ENCODE measurements at regions not wholly inside any gene's neighbourhood (a gene's known extent, or its start where the extent isn't known, plus 50 kb on each side); places are given as distances from the start of the nearest gene placed in this dataset.

DNA sequence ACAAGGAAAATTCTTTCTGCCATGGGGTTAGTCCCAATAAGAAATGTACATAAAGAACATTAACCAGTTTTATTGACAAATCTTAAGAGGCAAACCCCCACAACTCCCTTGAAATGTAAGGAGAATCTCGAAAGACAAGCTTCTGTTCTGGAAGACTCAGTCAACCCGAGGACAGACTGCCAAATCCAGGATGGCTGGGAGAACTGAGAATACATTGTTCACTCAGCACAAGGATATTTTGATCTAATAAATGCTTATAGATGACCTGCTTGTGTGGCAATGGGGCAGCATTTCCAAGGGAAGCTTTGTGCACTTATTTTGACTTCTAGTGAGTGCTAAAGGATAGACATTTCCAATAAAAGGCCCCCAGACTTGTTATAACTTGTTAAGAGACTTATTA is 280.4 kb downstream of the DHX15 start:
- in situ Hi-C loops (cut with MboI; ENCODE audit: low sequenced_read_pairs) = no loop called here

DNA sequence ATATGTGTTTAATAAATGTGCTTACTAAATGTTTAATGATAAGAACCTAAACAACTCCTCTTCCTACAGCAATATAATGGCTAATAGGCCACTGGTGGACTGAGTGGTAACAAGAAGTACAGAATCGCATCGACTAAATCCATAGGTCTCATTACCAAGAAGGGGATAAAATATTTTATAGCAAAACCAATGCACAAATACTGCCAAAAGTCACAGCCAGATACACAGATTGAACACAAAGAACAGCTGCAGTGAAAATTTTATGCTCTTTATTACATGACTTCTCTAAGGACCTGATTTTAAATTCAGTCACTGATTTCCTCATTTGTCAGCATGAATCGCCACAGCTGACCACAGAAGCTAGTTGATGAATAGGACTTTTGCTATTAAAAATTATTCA is 285.4 kb downstream of the DHX15 start:
- in situ Hi-C loops (cut with MboI; ENCODE audit: low sequenced_read_pairs) = no loop called here

DNA sequence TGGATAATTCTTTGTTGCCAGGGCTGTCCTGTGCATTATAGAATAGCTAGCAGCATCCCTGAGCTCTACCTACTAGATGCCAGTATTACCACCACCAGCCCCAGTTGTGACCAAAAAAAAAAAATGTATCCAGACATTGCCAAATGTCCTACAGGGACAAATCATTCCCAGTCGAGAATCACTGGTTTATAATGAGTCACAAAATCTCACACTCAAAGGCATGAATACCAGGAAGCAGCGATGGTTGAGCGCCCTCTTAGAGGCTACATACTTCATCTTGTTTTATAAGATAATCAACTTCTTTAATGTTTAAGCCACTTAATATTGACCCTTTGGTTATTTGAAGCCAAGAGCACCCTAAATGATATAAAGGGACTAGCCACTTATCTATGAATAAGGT is 297.3 kb downstream of the DHX15 start:
- in situ Hi-C loops (cut with MboI; ENCODE audit: low sequenced_read_pairs) = no loop called here

DNA sequence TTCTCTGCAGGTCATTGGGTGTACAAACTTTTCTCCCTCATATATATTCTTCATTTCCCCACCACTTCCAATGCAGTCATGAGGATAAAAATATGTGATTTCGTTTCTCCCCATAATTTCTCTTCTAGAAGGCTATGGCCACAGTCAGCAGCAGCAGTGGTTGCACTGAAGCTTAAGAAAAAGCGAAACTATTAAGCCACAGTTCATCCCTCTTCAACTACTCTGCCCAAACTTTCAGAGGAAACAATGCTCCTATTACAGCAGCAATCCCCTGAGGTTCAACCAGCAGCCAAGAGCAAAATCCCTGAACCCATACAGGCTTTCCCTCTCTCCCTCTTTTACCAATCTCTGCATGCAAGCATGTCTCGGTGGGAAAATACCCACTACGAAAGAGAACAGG is 298.6 kb downstream of the DHX15 start:
- in situ Hi-C loops (cut with MboI; ENCODE audit: low sequenced_read_pairs) = no loop called here

DNA sequence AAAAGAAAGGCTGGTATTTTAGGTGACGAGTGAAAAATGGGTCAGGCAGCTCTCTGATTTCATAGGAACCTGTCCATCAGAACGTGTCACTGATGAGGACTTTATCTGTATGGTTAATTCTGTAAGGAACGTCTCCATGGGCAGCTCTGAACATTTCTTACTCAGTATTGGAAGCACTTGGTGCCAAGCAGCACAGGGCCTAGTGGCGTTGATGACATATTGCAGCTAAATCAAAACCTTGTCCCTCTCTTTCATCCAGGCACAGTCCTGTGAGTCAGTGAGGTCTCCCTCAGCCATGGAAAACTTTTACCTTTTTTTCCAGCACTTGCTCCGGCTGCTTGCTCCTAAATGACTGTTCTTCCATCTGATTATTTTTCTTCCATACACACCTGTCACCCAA is 301.9 kb downstream of the DHX15 start:
- in situ Hi-C loops (cut with MboI; ENCODE audit: low sequenced_read_pairs) = no loop called here

DNA sequence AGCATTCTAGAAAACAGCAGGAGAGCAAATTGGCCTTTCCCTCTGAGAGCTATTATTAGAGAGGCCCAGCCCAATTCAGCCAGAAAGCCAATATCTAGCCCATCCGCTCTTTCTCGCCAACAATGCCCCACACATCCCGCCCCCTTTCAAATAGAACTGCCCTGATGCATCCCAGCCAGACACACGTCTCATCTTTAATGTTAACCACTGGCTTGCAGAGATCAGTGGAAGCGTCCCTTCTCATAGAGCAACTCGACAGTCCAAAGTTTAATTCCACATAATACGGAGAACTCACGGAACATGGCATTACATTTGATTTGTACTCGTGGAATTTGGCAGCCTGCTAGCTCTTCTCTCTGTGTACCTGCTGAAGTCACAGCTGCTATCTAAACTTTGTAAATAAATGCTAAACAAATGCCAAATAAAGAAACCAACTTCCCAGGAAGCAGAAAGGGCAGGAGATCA is 304.4 kb downstream of the DHX15 start:
- in situ Hi-C loops (cut with MboI; ENCODE audit: low sequenced_read_pairs) = no loop called here

DNA sequence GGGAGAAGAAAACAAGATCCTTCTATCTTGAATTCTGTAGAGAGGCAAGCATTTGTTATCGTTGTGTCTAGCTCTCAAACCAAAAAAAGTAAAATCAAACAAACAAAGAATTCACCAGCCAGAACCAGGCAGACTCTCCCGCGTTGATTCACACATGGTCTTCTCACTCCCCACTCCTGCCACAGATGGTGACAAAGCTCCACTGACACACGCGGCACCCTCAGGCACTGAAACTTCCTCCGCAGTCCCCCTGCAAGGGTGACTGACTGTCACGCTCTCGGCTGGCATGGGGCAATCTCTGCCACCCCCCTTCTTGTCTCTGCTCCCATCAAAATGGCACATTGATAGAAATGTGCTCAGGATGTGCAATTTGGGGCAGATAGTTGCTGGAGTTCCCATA is 304.9 kb downstream of the DHX15 start:
- in situ Hi-C loops (cut with MboI; ENCODE audit: low sequenced_read_pairs) = no loop called here

DNA sequence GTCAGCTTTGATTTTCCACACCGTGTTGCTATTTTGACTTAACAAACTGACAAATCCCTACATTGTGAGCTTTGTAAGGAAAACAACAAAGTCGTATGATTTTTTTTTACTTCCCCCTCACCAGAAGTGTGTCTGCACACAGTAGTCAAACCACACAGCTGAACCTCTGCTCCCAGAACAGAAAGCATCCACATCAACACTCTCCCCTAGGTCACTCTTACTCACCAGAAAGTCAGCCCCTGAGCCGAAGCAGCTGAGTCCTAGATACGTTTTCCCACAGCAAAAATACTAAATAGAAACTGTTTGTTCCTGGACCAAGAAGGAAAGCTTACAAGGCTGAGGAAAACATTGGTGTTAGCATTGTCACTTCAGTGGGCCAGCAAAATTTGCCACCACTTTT is 305.7 kb downstream of the DHX15 start:
- in situ Hi-C loops (cut with MboI; ENCODE audit: low sequenced_read_pairs) = no loop called here

DNA sequence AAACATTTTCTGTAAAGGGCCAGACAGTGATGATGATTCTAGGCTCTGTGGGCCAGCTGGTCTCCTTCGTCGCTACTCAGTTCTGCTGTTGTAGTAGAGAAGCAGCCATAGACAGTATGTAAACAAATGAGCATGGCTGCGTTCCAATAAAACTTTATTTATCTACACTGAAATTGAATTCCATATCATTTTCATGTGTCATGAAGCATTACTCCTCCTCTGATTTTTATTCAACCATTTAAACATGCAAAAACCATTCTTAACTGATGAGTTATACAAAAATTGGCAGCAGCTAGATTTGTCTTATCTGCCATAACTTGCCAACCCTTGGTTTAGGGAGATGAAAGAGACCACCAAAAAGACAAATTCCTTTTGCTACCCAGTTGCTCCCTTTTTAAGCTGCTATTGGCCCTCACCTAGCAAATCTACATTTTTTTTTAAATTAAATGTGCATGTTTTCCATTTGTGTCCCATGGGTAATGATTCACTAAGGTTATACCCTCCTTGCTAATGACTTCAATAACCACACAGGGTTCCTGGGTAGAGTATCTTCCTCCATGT is 309.9 kb downstream of the DHX15 start:
- in situ Hi-C loops (cut with MboI; ENCODE audit: low sequenced_read_pairs) = no loop called here

DNA sequence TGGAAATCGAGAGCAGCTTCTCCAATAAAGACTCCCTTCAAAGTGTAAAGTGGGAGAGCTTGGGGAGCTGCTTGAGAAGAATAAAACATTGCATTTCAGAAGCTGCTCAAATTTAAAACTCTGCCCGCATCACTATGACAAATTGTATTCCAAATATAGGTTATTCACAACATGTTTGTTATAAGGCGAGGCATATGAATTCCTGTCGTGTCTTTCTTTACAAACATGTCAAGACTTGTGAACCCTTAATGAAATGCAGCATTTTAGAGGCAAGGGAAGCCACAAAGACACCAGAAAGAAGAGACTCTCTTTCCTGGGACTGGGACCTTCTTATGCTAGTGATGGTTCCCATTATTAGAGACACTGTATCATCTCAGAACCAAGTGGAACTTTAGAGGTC is 311.2 kb downstream of the DHX15 start:
- in situ Hi-C loops (cut with MboI; ENCODE audit: low sequenced_read_pairs) = no loop called here

DNA sequence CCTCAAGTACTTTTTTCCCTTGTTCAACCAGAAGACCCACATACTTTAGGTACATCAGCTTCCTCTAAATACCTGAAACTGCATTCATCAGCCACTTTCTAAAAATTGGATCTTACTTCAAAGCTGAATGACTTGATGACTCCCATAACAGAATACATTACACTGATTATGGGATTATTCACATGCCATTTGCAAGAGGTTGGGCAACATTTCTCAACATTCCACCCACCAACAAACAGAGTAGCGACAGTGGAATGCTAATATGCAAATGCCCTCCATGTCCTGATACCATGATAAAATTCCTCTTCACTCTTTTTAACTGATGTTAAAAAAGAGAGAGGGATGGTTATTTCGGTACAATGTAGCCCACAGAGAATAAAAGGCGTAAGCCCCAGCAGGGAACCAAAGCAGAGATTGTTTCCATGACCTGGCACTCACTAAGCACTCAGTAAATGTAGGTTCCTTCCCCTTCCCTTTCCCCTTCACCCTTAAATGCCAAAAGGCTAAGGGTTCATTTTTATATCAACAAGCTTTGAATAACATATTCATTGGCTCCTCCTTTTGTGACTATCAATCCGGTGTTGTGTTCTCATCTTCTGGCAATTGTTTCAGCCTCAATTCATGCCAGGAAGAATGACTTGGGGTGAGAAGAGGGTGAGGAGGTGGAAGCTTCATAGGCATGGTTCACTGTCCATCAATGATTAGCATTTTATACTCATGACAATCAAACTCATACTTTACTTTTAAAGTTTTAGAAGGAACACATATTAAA is 317.2 kb downstream of the DHX15 start:
- in situ Hi-C loops (cut with MboI; ENCODE audit: low sequenced_read_pairs) = no loop called here

DNA sequence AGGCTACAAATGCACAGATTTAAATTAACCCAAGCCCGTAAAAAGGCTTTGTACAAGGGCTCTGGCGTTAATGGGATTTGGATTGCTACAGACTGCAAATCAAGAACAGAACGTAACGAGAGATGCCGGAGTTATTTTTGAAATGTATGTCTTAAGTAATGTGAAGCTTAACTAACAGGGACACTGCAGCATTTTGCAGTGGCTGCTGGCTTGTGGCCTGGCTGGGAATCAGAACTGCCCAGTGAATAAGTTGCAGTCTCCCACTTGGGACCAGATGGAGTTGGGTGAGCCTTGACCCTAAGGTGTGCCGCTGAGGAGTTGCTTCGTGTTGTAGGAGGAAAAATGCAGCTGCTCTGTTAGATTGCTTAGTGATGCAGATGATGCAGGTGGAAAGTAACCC is 318.4 kb downstream of the DHX15 start:
- in situ Hi-C loops (cut with MboI; ENCODE audit: low sequenced_read_pairs) = no loop called here

DNA sequence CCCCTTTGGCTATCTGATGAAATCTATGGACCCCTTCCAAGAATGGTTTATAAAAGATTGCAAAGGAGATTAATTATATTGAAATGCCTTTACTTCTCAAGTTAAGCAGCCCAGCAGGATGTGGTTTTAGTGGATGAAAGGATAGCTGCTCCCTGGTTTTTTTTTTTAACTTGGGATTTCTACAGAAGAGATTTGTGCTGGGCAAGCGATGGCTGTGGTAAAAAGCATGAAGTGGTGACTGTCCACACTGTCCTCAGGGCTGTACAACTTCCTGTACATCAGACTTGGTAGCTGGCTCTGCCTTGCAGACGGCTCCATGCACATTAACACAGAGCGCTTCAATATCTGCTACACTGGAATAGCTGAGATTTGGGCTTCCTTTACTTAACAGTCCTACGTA is 321.7 kb downstream of the DHX15 start:
- in situ Hi-C loops (cut with MboI; ENCODE audit: low sequenced_read_pairs) = no loop called here

DNA sequence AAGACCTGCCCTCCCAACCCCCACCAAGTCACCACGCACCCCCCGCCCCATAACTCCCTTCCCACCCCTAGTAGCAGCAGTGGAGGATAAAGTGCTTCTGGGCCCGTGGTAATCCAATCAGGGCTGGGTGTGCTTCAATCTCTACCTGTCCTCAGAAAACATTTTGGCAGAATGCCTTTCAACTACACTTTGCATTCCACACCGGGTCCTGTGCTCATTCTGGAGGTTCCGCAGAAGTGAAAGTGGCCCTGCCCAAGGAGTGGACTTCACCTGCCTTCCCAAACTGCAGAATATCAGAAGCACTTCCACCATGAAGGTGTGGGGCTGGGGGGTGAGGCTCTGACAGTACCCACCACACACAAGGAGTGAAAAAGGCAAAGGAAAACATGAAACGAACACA is 322.3 kb downstream of the DHX15 start:
- in situ Hi-C loops (cut with MboI; ENCODE audit: low sequenced_read_pairs) = no loop called here

DNA sequence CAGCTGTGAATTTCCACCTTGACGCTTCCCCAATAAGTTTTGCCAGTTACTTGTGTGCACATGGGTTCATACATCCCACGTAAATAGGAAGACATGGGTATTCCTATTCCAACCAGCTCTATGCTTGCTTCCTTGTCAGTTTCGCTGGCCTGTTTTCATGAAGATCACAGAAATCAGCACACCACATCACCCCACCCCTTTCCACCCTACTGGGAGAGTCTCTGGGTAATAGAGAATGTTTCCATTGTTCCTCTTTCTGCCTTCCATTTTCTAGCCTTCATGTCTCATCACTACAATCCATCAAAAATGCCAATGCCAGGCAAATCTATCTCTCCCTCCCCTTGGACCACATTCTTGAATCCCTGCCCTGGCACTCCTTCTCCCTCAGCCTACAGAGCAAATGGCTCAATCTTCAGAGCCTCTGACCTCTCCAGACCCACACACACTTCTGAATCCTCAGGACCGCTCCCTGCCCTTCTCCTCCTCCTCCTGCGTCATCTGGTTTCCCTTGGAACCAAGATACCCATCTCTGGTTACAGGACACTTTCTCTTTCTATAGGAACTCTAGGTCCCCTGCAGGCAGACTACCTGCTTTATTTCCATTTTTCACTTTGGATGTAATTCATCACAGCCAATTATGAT is 323.3 kb downstream of the DHX15 start:
- in situ Hi-C loops (cut with MboI; ENCODE audit: low sequenced_read_pairs) = no loop called here

DNA sequence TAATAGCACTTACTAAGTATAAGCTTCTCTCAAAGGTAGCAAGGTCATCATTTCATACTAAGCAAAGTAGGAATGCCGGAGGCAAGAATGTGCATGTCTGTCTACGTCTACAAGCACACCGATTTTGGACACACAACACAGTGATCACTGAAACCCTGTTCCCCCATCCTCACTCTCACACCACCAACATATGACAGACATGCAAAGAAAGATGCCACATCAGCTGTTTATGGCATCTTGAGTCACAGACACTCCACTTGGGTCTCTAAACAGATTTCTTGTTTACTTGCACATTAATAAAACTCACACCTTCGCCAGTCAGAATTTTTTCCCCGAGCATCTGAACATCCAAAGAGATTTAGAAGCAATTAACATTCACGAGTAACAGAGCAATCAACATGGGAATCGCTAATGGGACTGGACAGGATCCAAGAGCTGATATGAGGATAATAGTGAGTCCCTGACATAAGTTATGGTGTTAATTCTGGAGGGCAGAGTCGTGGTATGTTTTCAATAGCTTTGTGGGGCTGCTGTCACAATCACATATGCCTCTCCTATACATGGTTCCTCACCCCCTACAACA is 324.1 kb downstream of the DHX15 start:
- in situ Hi-C loops (cut with MboI; ENCODE audit: low sequenced_read_pairs) = no loop called here

DNA sequence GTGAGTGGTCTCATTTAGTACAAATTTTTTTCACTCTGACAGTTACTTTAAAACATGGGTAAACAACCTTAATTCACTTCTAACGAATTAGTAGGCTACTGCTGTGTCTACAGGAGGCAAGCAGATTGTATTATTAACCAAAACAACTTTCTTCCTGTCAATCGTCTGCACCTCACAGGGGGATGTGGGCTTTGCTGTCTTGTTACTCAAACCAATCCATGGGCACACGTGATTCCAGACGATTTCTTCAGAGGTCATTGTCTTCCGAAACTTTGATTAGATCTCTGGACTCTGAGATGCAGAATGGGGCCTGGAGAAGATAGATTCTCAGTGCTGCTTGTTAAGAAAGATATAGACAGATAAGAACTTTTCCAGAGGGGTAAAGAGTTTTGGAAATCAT is 327.8 kb downstream of the DHX15 start:
- in situ Hi-C loops (cut with MboI; ENCODE audit: low sequenced_read_pairs) = no loop called here

DNA sequence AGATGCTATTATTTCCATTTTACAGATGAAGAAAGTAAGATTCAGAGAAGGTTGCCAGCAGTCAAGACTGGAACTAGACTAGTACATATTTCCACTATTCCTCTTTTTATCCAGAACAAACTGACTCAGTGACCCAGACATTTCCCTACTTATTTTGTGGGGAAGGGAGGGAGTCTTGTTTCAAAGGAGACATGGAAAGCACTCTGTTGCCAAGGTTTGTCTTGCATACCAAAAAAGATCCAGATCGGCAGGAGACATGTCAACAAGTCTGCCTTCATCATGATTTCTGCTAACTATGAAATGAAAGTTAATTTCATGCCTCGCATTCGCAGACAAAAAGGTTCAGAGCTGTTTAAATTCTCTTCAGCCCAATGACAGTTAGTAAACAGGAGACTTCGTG is 328.3 kb downstream of the DHX15 start:
- in situ Hi-C loops (cut with MboI; ENCODE audit: low sequenced_read_pairs) = no loop called here

DNA sequence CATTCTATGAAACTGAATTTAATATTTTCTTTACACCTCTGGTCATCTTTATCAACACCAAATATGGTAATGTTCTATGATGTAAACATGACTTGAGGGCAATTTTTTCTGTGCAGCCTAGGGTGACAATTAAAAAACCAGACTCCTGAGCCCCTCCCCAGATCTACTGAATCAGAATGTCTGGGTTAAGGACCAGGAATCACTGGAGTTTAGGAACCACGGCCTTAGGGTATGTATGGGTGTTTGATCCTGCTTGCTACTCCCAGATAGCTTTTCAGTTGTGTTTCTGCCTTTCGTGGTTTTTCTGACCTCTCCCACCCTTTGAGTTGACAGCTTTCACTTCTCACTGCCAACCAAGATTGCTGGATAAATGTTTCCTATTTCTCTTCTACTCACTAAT is 332.2 kb downstream of the DHX15 start:
- in situ Hi-C loops (cut with MboI; ENCODE audit: low sequenced_read_pairs) = no loop called here

DNA sequence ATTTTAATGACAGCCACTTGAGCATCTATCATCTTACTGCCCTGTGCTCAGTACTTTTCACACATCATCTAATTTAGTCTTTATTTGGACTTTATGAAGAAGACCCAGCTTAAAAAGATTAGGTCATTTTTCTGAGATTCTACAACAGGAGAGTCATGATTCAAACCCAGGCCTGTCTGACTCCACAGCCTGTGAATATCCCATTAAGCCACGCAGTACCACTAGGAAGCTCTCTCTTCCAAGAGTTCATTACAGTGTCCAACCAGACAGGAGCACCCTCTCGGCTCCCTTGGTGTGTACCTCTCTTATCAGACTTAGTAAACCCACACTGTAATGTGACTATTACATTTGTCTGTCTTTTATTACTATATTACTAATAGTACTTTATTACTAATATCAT is 332.8 kb downstream of the DHX15 start:
- in situ Hi-C loops (cut with MboI; ENCODE audit: low sequenced_read_pairs) = no loop called here

DNA sequence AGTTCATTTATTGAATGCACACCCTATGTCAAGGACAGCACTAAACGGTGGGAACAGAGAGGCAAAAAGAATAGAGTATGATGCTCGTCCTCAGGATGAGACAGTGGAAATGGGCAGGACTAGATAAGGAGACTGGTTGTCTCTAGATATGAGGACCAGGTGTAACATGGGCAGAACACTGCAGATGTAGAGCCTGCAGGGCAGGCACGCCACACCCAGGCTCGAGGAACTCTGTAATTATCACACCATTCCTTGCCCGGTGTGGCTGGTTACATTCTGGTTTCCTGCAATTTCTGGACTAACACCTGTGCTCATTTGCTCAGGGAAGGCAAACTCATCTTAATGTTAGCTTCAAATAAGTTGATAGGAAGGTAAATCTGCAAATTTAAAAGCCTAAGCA is 334.4 kb downstream of the DHX15 start:
- in situ Hi-C loops (cut with MboI; ENCODE audit: low sequenced_read_pairs) = no loop called here

All from HL-60/S4 treated with retinoic acid at 250 ng/mL for 4 days and 3 days (cell line).